CD4-positive, CD25-positive, alpha-beta regulatory T cell (primary cell): ENCODE measurements at regions not wholly inside any gene's neighbourhood (a gene's known extent, or its start where the extent isn't known, plus 50 kb on each side); places are given as distances from the start of the nearest gene placed in this dataset.
A peak's percentile ranks its signal among the peaks of the same experiment; 100 is the strongest.

Experiments used
- ATAC-seq, 2 donors: fragments of 150-1000 bp; cut with Tn5 transposase; one replicate each; pipeline ENCODE4 v1.10.0; 2021; ENCODE audit warnings: low read depth in 2 of 2, moderate number of reproducible peaks in 2 of 2, moderate library complexity in 1 of 2
- DNase-seq, 3 donors: peaks; one replicate each; pipeline versions ENCODE4 v3.0.0 to v3.0.0-alpha.2; 2012 to 2022; ENCODE audit warnings: mixed read lengths in 1 of 3
- H3K27ac ChIP-seq: one replicate; pipeline ENCODE4 v1.7.0; 2013; ENCODE audit warnings: mild to moderate bottlenecking, low read length; ENCODE audit not compliant: insufficient read depth, poor library complexity, severe bottlenecking
- H3K27me3 ChIP-seq: one replicate; pipeline ENCODE4 v1.7.0; 2013; ENCODE audit warnings: low read length; ENCODE audit not compliant: control insufficient read depth, insufficient read depth
- H3K36me3 ChIP-seq: one replicate; pipeline ENCODE4 v1.7.0; 2013; ENCODE audit warnings: mild to moderate bottlenecking, low read length, moderate library complexity; ENCODE audit not compliant: control insufficient read depth, insufficient read depth
- H3K4me1 ChIP-seq: 2 replicates; pipeline ENCODE4 v1.7.0; 2013; ENCODE audit warnings: mild to moderate bottlenecking, low read length; ENCODE audit not compliant: insufficient read depth, control insufficient read depth, poor library complexity, severe bottlenecking
- H3K4me3 ChIP-seq: one replicate; pipeline ENCODE4 v1.7.0; 2013; ENCODE audit warnings: low read depth, mild to moderate bottlenecking, low read length, moderate library complexity
- H3K9me3 ChIP-seq, 2 experiments: 1 replicate in 1 of 2; 2 replicates in 1 of 2; pipeline ENCODE4 v1.7.0; 2013; ENCODE audit warnings: low read length in 2 of 2, mild to moderate bottlenecking in 1 of 2, moderate library complexity in 1 of 2; ENCODE audit not compliant: control insufficient read depth in 2 of 2
- H3K27ac Mint-ChIP-seq, 3 donors: one replicate each; pipeline ENCODE4 v1.8.0; 2020 to 2022; ENCODE audit warnings: mild to moderate bottlenecking in 3 of 3, mixed read lengths in 3 of 3, moderate library complexity in 2 of 3
- H3K27me3 Mint-ChIP-seq: one replicate; pipeline ENCODE4 v1.8.0; 2022; ENCODE audit warnings: mild to moderate bottlenecking, mixed read lengths
- H3K36me3 Mint-ChIP-seq: one replicate; pipeline ENCODE4 v1.8.0; 2020; ENCODE audit warnings: mixed read lengths
- H3K4me1 Mint-ChIP-seq, 4 donors: one replicate each; pipeline ENCODE4 v1.8.0; 2020 to 2022; ENCODE audit warnings: mixed read lengths in 4 of 4, mild to moderate bottlenecking in 1 of 4
- H3K4me3 Mint-ChIP-seq, 4 donors: one replicate each; pipeline ENCODE4 v1.8.0; 2020 to 2022; ENCODE audit warnings: mild to moderate bottlenecking in 4 of 4, mixed read lengths in 4 of 4, moderate library complexity in 3 of 4
- H3K9me3 Mint-ChIP-seq, 7 donors: one replicate each; pipeline ENCODE4 v1.8.0; 2020 to 2022; ENCODE audit warnings: mixed read lengths in 7 of 7, mild to moderate bottlenecking in 3 of 7, moderate library complexity in 2 of 7

DNA sequence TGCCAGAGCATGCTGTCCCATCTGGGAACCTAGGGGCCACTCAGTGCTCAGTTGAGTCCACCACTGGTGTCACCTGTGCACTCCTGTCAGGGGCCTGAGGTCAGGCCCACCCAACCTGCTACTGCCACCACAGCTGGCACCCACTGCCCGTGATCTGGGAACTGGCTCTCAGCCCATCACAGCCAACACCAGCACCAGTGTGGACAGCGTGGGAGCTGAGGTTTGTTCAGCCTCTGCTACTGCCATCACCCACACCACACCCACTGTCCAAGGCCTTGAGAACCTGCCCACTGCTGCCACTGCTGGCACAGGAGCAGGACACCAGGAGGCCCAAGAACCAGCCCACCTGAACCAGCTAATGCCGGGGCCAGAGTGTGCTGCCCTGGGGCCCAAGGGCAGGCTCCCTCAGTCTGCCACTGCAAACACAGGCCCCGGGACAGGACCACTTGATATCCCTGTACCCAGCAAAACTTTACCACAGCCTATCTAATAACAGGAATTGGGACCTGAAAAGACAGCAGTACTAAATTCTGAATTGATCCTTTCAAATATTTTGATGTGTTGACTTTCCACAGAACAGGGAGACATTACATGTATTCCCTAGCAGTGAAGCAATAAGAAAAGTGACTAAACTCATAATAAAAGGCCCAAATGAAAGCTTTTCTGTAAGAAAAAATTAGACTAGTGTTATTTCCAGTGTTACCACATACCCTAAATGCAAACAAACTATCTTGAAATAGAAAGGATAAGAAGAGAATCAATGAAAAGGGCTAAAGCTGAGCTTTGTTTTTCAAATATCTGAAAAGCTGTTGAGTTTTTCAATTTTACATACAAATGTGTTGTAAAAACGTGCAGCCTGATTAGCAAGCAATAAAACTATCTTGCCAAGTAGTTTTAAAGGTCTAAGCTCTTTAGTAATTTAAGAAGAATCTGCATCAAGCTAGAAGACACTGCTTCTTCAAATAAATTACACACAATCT lies 640.7 kb downstream of the METTL4 start:
- no peaks in the 10 kb centered on the region for H3K36me3 ChIP-seq
- ATAC-seq (no peak), DNase-seq (no peak)
- no peak overlapping the region for H3K4me3 Mint-ChIP-seq
- no peak overlapping the region for H3K4me3 ChIP-seq
- peaks cover 0 to 5% (median 3%) of the 10 kb centered on the region in 7 donors for H3K9me3 Mint-ChIP-seq
- H3K4me1 Mint-ChIP-seq = no peaks in the 10 kb centered on the region
- peaks cover under 1% of the 10 kb centered on the region for H3K27me3 Mint-ChIP-seq
- H3K27ac ChIP-seq = no peak overlapping the region
- H3K27ac Mint-ChIP-seq = no peak overlapping the region
- H3K9me3 ChIP-seq = no peaks in the 10 kb centered on the region
- H3K4me1 ChIP-seq = no peaks in the 10 kb centered on the region
- no peaks in the 10 kb centered on the region for H3K36me3 Mint-ChIP-seq
- H3K27me3 ChIP-seq = no peaks in the 10 kb centered on the region

DNA sequence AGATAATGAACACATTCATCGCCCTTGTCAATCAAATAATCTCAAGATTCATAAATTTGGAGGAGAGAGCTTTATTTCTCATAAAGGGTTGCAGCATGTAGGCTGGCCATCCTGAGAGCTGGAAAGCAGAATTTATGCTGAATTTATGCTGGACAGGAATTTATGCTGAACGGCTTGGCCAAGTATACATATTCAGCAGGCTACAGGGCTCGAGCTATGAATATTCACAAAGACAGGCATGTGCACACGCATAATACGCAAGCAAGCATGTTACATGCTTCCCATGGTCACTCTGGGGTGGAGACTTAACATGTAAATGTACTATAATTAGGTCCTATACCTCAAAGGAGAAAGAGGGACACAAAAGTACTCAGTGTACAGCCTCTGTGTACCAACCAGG lies 618.8 kb downstream of the METTL4 start:
- Mint-ChIP-seq H3K27ac (no peak overlapping the region), H3K27me3 (no peaks in the 10 kb centered on the region), H3K4me1 (no peaks in the 10 kb centered on the region), H3K4me3 (no peak overlapping the region), H3K9me3 (peaks cover 0 to 4% (median 2%) of the 10 kb centered on the region in 7 donors), H3K36me3 (no peaks in the 10 kb centered on the region)
- no peak overlapping the region for H3K4me3 ChIP-seq
- no peak overlapping the region for H3K27ac ChIP-seq
- DNase-seq (no peak), ATAC-seq (no peak)
- no peaks in the 10 kb centered on the region for H3K4me1 ChIP-seq
- H3K27me3 ChIP-seq = no peaks in the 10 kb centered on the region
- H3K36me3 ChIP-seq = no peaks in the 10 kb centered on the region
- H3K9me3 ChIP-seq = no peaks in the 10 kb centered on the region

GRCh38 chr18:1954583-1955312 lies 616.6 kb downstream of the METTL4 start:
- H3K36me3 ChIP-seq = no peaks in the 10 kb centered on the region
- H3K27me3 Mint-ChIP-seq = no peaks in the 10 kb centered on the region
- H3K4me3 ChIP-seq = no peak overlapping the region
- no peaks in the 10 kb centered on the region for H3K36me3 Mint-ChIP-seq
- H3K4me1 Mint-ChIP-seq = no peaks in the 10 kb centered on the region
- no peak overlapping the region for H3K27ac ChIP-seq
- ATAC-seq (peak in 1 of 2 donors; percentile 28), DNase-seq (no peak)
- H3K4me3 Mint-ChIP-seq = no peak overlapping the region
- H3K4me1 ChIP-seq = no peaks in the 10 kb centered on the region
- no peaks in the 10 kb centered on the region for H3K9me3 ChIP-seq
- H3K27me3 ChIP-seq = no peaks in the 10 kb centered on the region
- H3K9me3 Mint-ChIP-seq = peaks cover 0 to 4% (median 2%) of the 10 kb centered on the region in 7 donors
- no peak overlapping the region for H3K27ac Mint-ChIP-seq

DNA sequence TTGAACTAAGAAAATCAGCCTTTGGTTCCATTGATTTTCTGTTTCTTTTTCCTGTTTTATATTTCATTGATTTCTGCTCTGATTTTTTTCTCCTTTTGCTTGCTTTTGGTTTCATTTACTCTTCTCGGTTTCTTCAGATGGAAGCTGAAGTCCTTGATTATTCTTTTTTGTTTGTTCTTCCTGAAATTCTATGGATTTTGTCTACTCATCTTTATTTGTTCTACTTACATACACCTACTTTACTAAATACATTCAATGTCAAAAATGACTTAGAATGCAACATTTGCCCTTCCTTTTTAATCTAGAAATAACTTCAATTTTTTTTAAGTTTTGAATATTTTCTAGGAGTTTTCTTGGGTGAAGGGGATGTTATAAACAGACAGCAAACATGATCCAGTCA lies 612.5 kb downstream of the METTL4 start:
- no peaks in the 10 kb centered on the region for H3K27me3 ChIP-seq
- H3K27me3 Mint-ChIP-seq = no peaks in the 10 kb centered on the region
- H3K27ac ChIP-seq = no peak overlapping the region
- no peaks in the 10 kb centered on the region for H3K36me3 ChIP-seq
- DNase-seq (no peak), ATAC-seq (no peak)
- no peaks in the 10 kb centered on the region for H3K36me3 Mint-ChIP-seq
- no peak overlapping the region for H3K4me3 ChIP-seq
- H3K27ac Mint-ChIP-seq = no peak overlapping the region
- H3K9me3 ChIP-seq = no peaks in the 10 kb centered on the region
- H3K9me3 Mint-ChIP-seq = peaks cover 0 to 4% (median 0%) of the 10 kb centered on the region in 7 donors
- H3K4me1 Mint-ChIP-seq = no peaks in the 10 kb centered on the region
- no peak overlapping the region for H3K4me3 Mint-ChIP-seq
- no peaks in the 10 kb centered on the region for H3K4me1 ChIP-seq

GRCh38 chr18:1965016-1965415 lies 606.3 kb downstream of the METTL4 start:
- Histone ChIP-seq H3K27ac (no peak overlapping the region), H3K36me3 (no peaks in the 10 kb centered on the region), H3K27me3 (no peaks in the 10 kb centered on the region), H3K4me3 (no peak overlapping the region), H3K4me1 (no peaks in the 10 kb centered on the region), H3K9me3 (no peaks in the 10 kb centered on the region)
- ATAC-seq = no peak
- H3K9me3 Mint-ChIP-seq = peaks cover 0 to 4% (median 0%) of the 10 kb centered on the region in 7 donors
- no peak overlapping the region for H3K4me3 Mint-ChIP-seq
- no peaks in the 10 kb centered on the region for H3K4me1 Mint-ChIP-seq
- no peak for DNase-seq
- no peaks in the 10 kb centered on the region for H3K27me3 Mint-ChIP-seq
- no peak overlapping the region for H3K27ac Mint-ChIP-seq
- no peaks in the 10 kb centered on the region for H3K36me3 Mint-ChIP-seq

- H3K36me3 ChIP-seq = no peaks in the 10 kb centered on the region
- H3K27me3 ChIP-seq = no peaks in the 10 kb centered on the region
- H3K4me3 ChIP-seq = no peak overlapping the region
- DNase-seq = no peak
- H3K4me3 Mint-ChIP-seq = no peak overlapping the region
- H3K27me3 Mint-ChIP-seq = no peaks in the 10 kb centered on the region
- H3K36me3 Mint-ChIP-seq = no peaks in the 10 kb centered on the region
- no peak for ATAC-seq
- no peaks in the 10 kb centered on the region for H3K4me1 ChIP-seq
- no peaks in the 10 kb centered on the region for H3K9me3 ChIP-seq
- no peak overlapping the region for H3K27ac ChIP-seq
- H3K27ac Mint-ChIP-seq = no peak overlapping the region
- peaks cover 0 to 3% (median 0%) of the 10 kb centered on the region in 7 donors for H3K9me3 Mint-ChIP-seq
- H3K4me1 Mint-ChIP-seq = no peaks in the 10 kb centered on the region
Measured at GRCh38 chr18:1965541-1965940, 605.8 kb downstream of the METTL4 start.

DNA sequence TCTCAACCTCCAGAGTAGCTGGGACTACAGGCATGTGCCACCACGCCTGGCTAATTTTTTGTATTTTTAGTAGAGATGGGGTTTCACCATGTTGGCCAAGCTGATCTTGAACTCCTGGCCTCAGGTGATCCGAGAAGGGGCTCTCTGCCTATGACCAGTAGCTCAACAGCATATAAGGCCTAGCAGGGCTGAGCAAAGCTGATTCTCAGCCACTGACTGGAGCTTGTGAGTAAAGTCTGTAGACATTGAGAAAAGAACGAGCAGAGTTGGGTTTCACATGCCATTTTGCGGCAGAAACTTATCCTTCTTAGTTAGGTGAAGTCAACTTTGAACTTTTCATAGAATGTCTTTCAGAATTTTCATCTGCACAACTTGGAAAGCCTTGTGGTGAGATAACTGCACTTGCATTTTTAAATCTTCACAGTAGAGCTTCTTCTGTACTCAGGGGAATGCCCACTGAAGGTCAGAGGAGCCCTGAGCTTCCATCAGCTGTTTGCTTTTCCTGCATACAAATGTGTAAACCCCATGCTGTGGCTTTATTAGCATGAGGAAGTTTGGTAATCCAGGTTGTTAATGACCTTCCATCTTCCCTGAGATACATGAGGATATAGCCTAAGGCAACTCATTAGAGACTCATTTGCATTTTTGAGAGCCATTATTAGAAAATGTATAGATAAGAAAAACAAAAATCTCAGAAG lies 602.4 kb downstream of the METTL4 start:
- H3K4me3 Mint-ChIP-seq = no peak overlapping the region
- Histone ChIP-seq H3K27me3 (no peaks in the 10 kb centered on the region), H3K4me3 (no peak overlapping the region), H3K27ac (no peak overlapping the region), H3K9me3 (no peaks in the 10 kb centered on the region), H3K4me1 (no peaks in the 10 kb centered on the region), H3K36me3 (no peaks in the 10 kb centered on the region)
- peaks cover 0 to 2% (median 0%) of the 10 kb centered on the region in 7 donors for H3K9me3 Mint-ChIP-seq
- no peak for DNase-seq
- no peaks in the 10 kb centered on the region for H3K27me3 Mint-ChIP-seq
- no peaks in the 10 kb centered on the region for H3K4me1 Mint-ChIP-seq
- ATAC-seq = no peak
- H3K27ac Mint-ChIP-seq = no peak overlapping the region
- no peaks in the 10 kb centered on the region for H3K36me3 Mint-ChIP-seq
